Endothelial cell of umbilical vein (primary cell): ENCODE measurements at regions not wholly inside any gene's neighbourhood (a gene's known extent, or its start where the extent isn't known, plus 50 kb on each side); places are given as distances from the start of the nearest gene placed in this dataset.

Experiments
- BruUV-seq: library from RNA; stranded (reverse); fragments of 400-500 nt; replicated peaks from 2 replicates; lab custom pipeline; 2021; lab: Mats Ljungman, UMichigan
- CTCF ChIA-PET: fragments of 300-600, 350-600 bp; sonication (Branson Sonifier 250); formaldehyde crosslinking; loops from one replicate; lab custom pipeline; 2021; ENCODE audit warnings: antibody characterized with exemption, inconsistent platforms; lab: Charles Lee
- POLR2A ChIA-PET: fragments of 300-600, 350-600 bp; sonication (Branson Sonifier 250); formaldehyde crosslinking; loops from one replicate; lab custom pipeline; 2021; ENCODE audit warnings: antibody characterized with exemption, inconsistent platforms; lab: Charles Lee
- DNase-seq: peaks from one replicate; pipeline ENCODE4 v3.0.0-alpha.2; 2011; ENCODE audit warnings: low read depth, low spot score
- FAIRE-seq: peaks from 2 replicates; lab custom pipeline; 2011; peaks lifted over from hg19 to GRCh38; lab: Jason Lieb, UNC
- H2AFZ ChIP-seq: 2 replicates; pipeline ENCODE4 v1.6.0; 2012; ENCODE audit warnings: low read depth, low read length, control low read depth, inconsistent platforms
- H3K27ac ChIP-seq: 2 replicates; pipeline ENCODE4 v1.5.1; 2011; ENCODE audit warnings: low read depth, mild to moderate bottlenecking, control low read depth, low read length, moderate library complexity; ENCODE audit not compliant: insufficient read depth
- H3K27me3 ChIP-seq, 2 experiments: 2 replicates each; pipeline versions ENCODE4 v1.6.0 to v1.6.1; 2011; ENCODE audit warnings: low read length in 2 of 2, mixed read lengths in 1 of 2; ENCODE audit not compliant: control insufficient read depth in 2 of 2, insufficient read depth in 2 of 2
- H3K36me3 ChIP-seq, 2 experiments: 2 replicates in 1 of 2; 3 replicates in 1 of 2; pipeline ENCODE4 v1.5.1; 2011; ENCODE audit warnings: low read length in 2 of 2, mild to moderate bottlenecking in 1 of 2, moderate library complexity in 1 of 2; ENCODE audit not compliant: control insufficient read depth in 2 of 2, insufficient read depth in 2 of 2; ENCODE audit errors: extremely low read depth in 1 of 2
- H3K4me1 ChIP-seq: 3 replicates; pipeline ENCODE4 v1.5.1; 2011; ENCODE audit warnings: mild to moderate bottlenecking, low read length; ENCODE audit not compliant: control insufficient read depth, insufficient read depth; ENCODE audit errors: extremely low read depth
- H3K4me2 ChIP-seq: 2 replicates; pipeline ENCODE4 v1.6.1; 2011; ENCODE audit warnings: low read length, control low read depth, mixed read lengths; ENCODE audit not compliant: insufficient read depth
- H3K4me3 ChIP-seq, 3 experiments: fragments of 200-600 bp in 1 of 3; sonication (generic), shearing (Covaris generic) in 1 of 3; replicated peaks in 1 of 3; 2 replicates each; pipeline ENCODE4 v1.5.1; 2011 to 2016; ENCODE audit warnings: control low read depth in 3 of 3, low read length in 3 of 3, mild to moderate bottlenecking in 2 of 3, inconsistent platforms in 1 of 3, low read depth in 1 of 3, moderate library complexity in 1 of 3; ENCODE audit not compliant: insufficient read depth in 1 of 3
- H3K79me2 ChIP-seq: 2 replicates; pipeline ENCODE4 v1.6.0; 2012; ENCODE audit warnings: low read length, inconsistent platforms; ENCODE audit not compliant: control insufficient read depth, insufficient read depth
- H3K9ac ChIP-seq: replicated peaks from 2 replicates; pipeline ENCODE3; 2011; ENCODE audit warnings: low read length, control low read depth; ENCODE audit not compliant: insufficient read depth; ENCODE audit errors: extremely low read depth
- H3K9me1 ChIP-seq: replicated peaks from 3 replicates; pipeline ENCODE4 v1.6.0; 2011; ENCODE audit warnings: mild to moderate bottlenecking, low read length; ENCODE audit not compliant: control insufficient read depth, insufficient read depth; ENCODE audit errors: extremely low read depth
- H3K9me3 ChIP-seq: replicated peaks from 2 replicates; pipeline ENCODE4 v1.5.1; 2012; ENCODE audit warnings: low read length, inconsistent platforms; ENCODE audit not compliant: control insufficient read depth, insufficient read depth
- H4K20me1 ChIP-seq: replicated peaks from 2 replicates; pipeline ENCODE3; 2011; ENCODE audit warnings: mild to moderate bottlenecking, low read length; ENCODE audit not compliant: control insufficient read depth, insufficient read depth; ENCODE audit errors: extremely low read depth
- CTCF ChIP-seq, 2 donors: IDR thresholded peaks; 1 replicate in 1 of 2; 2 replicates in 1 of 2; pipeline ENCODE4 v1.5.1; 2011; ENCODE audit warnings: low read length in 2 of 2, mild to moderate bottlenecking in 2 of 2, moderate library complexity in 2 of 2, control low read depth in 1 of 2, inconsistent platforms in 1 of 2, low read depth in 1 of 2; ENCODE audit not compliant: insufficient read depth in 1 of 2; ENCODE audit errors: extremely low read depth in 1 of 2
- EZH2 ChIP-seq: IDR thresholded peaks from 2 replicates; pipeline ENCODE4 v1.6.1; 2012; ENCODE audit warnings: borderline replicate concordance, low read depth, mild to moderate bottlenecking, moderate library complexity, low read length, inconsistent platforms; ENCODE audit not compliant: severe bottlenecking
- FOS ChIP-seq: IDR thresholded peaks from 2 replicates; pipeline ENCODE4 v1.6.1; 2011; ENCODE audit warnings: mild to moderate bottlenecking, low read length, moderate library complexity, borderline replicate concordance; ENCODE audit not compliant: insufficient read depth
- GATA2 ChIP-seq: IDR thresholded peaks from 2 replicates; pipeline ENCODE4 v1.7.0; 2011; ENCODE audit warnings: low read depth, mild to moderate bottlenecking, moderate library complexity, mixed read lengths, low read length; ENCODE audit not compliant: insufficient read length, insufficient read depth
- JUN ChIP-seq: IDR thresholded peaks from 2 replicates; pipeline ENCODE4 v1.6.1; 2011; ENCODE audit warnings: borderline replicate concordance, low read depth; ENCODE audit not compliant: insufficient read length, insufficient read depth
- MYC ChIP-seq: IDR thresholded peaks from one replicate; pipeline ENCODE4 v1.6.1; 2011; ENCODE audit warnings: mild to moderate bottlenecking, low read depth, low read length
- POLR2A ChIP-seq: IDR thresholded peaks from 2 replicates; pipeline ENCODE4 v1.6.1; 2012; ENCODE audit warnings: low read depth, mild to moderate bottlenecking, control low read depth, low read length
- POLR2AphosphoS5 ChIP-seq: IDR thresholded peaks from 2 replicates; pipeline ENCODE4 v1.6.1; 2012; ENCODE audit warnings: low read depth, mild to moderate bottlenecking, control low read depth, low read length, moderate library complexity; ENCODE audit not compliant: insufficient read depth
- dilution Hi-C: fragments of 300-500 bp; cut with MboI; formaldehyde crosslinking; loops from one replicate; pipeline ENCODE4 v1.15.0; 2019; ENCODE audit warnings: low sequenced_read_pairs; ENCODE audit not compliant: extremely low pct_ligation_motif_present
- intact Hi-C: fragments of 100-400 bp; cut with micrococcal nuclease; formaldehyde crosslinking; loops from one replicate; pipeline ENCODE4 v1.10.0; 2022
- TF ChIP-seq, protein P1 (sequence below): IDR thresholded peaks from 2 replicates; pipeline ENCODE4 v1.6.1; 2011; ENCODE audit not compliant: insufficient read depth, insufficient read length

DNA sequence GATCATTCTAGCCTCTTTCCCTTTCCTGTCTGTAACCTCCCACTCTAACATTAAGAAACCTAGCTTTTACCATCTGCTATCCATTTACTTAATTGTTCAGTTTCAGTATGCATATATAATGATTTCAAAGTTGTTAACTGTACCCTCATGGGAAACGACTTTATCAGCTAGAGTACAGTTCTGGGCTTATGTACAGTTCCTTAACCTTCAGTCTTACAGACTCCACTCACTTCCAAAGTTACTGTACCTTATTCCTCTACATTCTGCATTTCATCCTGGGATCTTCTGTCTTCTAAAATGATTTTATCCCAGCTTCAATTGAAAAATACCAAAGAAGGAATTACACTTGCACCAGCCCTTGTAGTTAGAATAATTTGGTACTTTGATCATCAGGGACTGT, 108.7 kb upstream of the KCNE2 start:
- ChIA-PET POLR2A (no interaction called here), CTCF (interaction anchor here (1.1 kb wide), 1 partner anchor 11 kb away, joined by 3 read pairs; no protein-coding TSS in a partner anchor)
- Histone ChIP-seq H3K27me3 (peaks cover 9 to 22% of the 10 kb centered on the region in 2 experiments), H3K36me3 (no peaks in the 10 kb centered on the region), H2AFZ (no peak overlapping the region), H3K4me2 (no peak overlapping the region), H3K9me1 (no peaks in the 10 kb centered on the region), H3K9ac (no peak overlapping the region), H3K4me1 (no peaks in the 10 kb centered on the region), H4K20me1 (no peaks in the 10 kb centered on the region), H3K27ac (no peak overlapping the region), H3K4me3 (no peak overlapping the region), H3K79me2 (no peaks in the 10 kb centered on the region), H3K9me3 (no peaks in the 10 kb centered on the region)
- no peak for TF ChIP-seq GATA2
- TF ChIP-seq MYC: no peak
- TF ChIP-seq, protein P1, sequence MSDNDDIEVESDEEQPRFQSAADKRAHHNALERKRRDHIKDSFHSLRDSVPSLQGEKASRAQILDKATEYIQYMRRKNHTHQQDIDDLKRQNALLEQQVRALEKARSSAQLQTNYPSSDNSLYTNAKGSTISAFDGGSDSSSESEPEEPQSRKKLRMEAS: no peak
- TF ChIP-seq POLR2AphosphoS5: no peak
- TF ChIP-seq EZH2: no peak
- no peak for TF ChIP-seq CTCF (IDR thresholded peaks at IDR 0.05; ENCODE audit: extremely low read depth in 1 of 2, insufficient read depth in 1 of 2, low read depth in 1 of 2, low read length in 2 of 2)
- TF ChIP-seq JUN: no peak
- TF ChIP-seq POLR2A: no peak
- no peak for TF ChIP-seq FOS
- dilution Hi-C loops (no loop called here), intact Hi-C loops (no loop called here)
- FAIRE-seq (no peak), DNase-seq (no peak)
- BruUV-seq: no TSS peak
